Mesothelial cell of epicardium (in vitro differentiated cells): ENCODE measurements at regions not wholly inside any gene's neighbourhood (a gene's known extent, or its start where the extent isn't known, plus 50 kb on each side); places are given as distances from the start of the nearest gene placed in this dataset.
"Not testable (repeated sequence)": the region's sequence is repeated elsewhere in the genome, so short reads cannot be mapped to it uniquely, and the experiment has no call there.

ENCODE experiments used
- DNase-seq, 2 experiments: peaks; one replicate each; pipeline ENCODE4 v3.0.0; 2021; ENCODE audit warnings: low spot score in 2 of 2; ENCODE audit not compliant: unreplicated experiment in 2 of 2
- H3K27ac Mint-ChIP-seq: 2 replicates; pipeline ENCODE4 v1.8.0; 2021; ENCODE audit warnings: mixed read lengths
- H3K27me3 Mint-ChIP-seq: 2 replicates; pipeline ENCODE4 v1.8.0; 2021; ENCODE audit warnings: low read depth, mixed read lengths
- H3K36me3 Mint-ChIP-seq: 2 replicates; pipeline ENCODE4 v1.8.0; 2021; ENCODE audit warnings: mixed read lengths
- H3K4me1 Mint-ChIP-seq: 2 replicates; pipeline ENCODE4 v1.8.0; 2021; ENCODE audit warnings: mixed read lengths
- H3K4me3 Mint-ChIP-seq: 2 replicates; pipeline ENCODE4 v1.8.0; 2021; ENCODE audit warnings: mild to moderate bottlenecking, moderate library complexity, mixed read lengths
- H3K9me3 Mint-ChIP-seq: 2 replicates; pipeline ENCODE4 v1.8.0; 2021; ENCODE audit warnings: mixed read lengths
- CTCF ChIP-seq: fragments of 200-600 bp; sonication (generic); IDR thresholded peaks from one replicate; pipeline ENCODE4 v1.5.0; 2021; ENCODE audit warnings: antibody characterized with exemption; ENCODE audit not compliant: unreplicated experiment

- H3K27me3 Mint-ChIP-seq, DNase-seq, H3K4me3 Mint-ChIP-seq, H3K9me3 Mint-ChIP-seq, H3K36me3 Mint-ChIP-seq, H3K27ac Mint-ChIP-seq, H3K4me1 Mint-ChIP-seq: not testable (repeated sequence)
Measured at GRCh38 chr5:44756097-44756496, 52.6 kb upstream of the MRPS30 start.

GRCh38 chr5:44747396-44747795, 61.4 kb upstream of the MRPS30 start:
- Mint-ChIP-seq H3K4me1 (no peaks in the 10 kb centered on the region), H3K27me3 (no peaks in the 10 kb centered on the region), H3K36me3 (no peaks in the 10 kb centered on the region), H3K9me3 (peaks cover 9% of the 10 kb centered on the region), H3K27ac (no peak overlapping the region), H3K4me3 (no peak overlapping the region)
- DNase-seq, result no peak
- TF ChIP-seq CTCF, result no peak

GRCh38 chr5:44740660-44741059, 68.1 kb upstream of the MRPS30 start:
- Mint-ChIP-seq H3K36me3 (no peaks in the 10 kb centered on the region), H3K27me3 (no peaks in the 10 kb centered on the region), H3K27ac (no peak overlapping the region), H3K4me1 (no peaks in the 10 kb centered on the region), H3K4me3 (no peak overlapping the region), H3K9me3 (no peaks in the 10 kb centered on the region)
- TF ChIP-seq CTCF, result no peak
- DNase-seq, result no peak

GRCh38 chr5:44729536-44729935, 79.2 kb upstream of the MRPS30 start:
- no peak for TF ChIP-seq CTCF
- DNase-seq, result no peak
- H3K27me3 Mint-ChIP-seq, result no peaks in the 10 kb centered on the region
- H3K4me3 Mint-ChIP-seq, result no peak overlapping the region
- H3K4me1 Mint-ChIP-seq, result peaks cover 13% of the 10 kb centered on the region
- H3K36me3 Mint-ChIP-seq, result no peaks in the 10 kb centered on the region
- H3K9me3 Mint-ChIP-seq, result peaks cover 13% of the 10 kb centered on the region
- peak overlapping the region; percentile 31 for H3K27ac Mint-ChIP-seq

GRCh38 chr5:44727100-44727499, 81.6 kb upstream of the MRPS30 start:
- H3K27me3 Mint-ChIP-seq, result no peaks in the 10 kb centered on the region
- H3K9me3 Mint-ChIP-seq, result peaks cover 6% of the 10 kb centered on the region
- TF ChIP-seq CTCF, result no peak
- DNase-seq, result no peak
- H3K4me3 Mint-ChIP-seq, result no peak overlapping the region
- no peaks in the 10 kb centered on the region for H3K36me3 Mint-ChIP-seq
- no peak overlapping the region for H3K27ac Mint-ChIP-seq
- peaks cover 13% of the 10 kb centered on the region for H3K4me1 Mint-ChIP-seq

GRCh38 chr5:44719856-44720255, 88.9 kb upstream of the MRPS30 start:
- H3K27me3 Mint-ChIP-seq, result no peaks in the 10 kb centered on the region
- no peak for DNase-seq

More at GRCh38 chr5:44719856-44720255, 88.9 kb upstream of the MRPS30 start:
- no peak overlapping the region for H3K4me3 Mint-ChIP-seq
- no peaks in the 10 kb centered on the region for H3K36me3 Mint-ChIP-seq
- H3K4me1 Mint-ChIP-seq, result peaks cover 5% of the 10 kb centered on the region
- H3K9me3 Mint-ChIP-seq, result no peaks in the 10 kb centered on the region
- no peak overlapping the region for H3K27ac Mint-ChIP-seq
- no peak for TF ChIP-seq CTCF
